HG03139 (cell line): ENCODE measurements at regions not wholly inside any gene's neighbourhood (a gene's known extent, or its start where the extent isn't known, plus 50 kb on each side); places are given as distances from the start of the nearest gene placed in this dataset.
A peak's percentile ranks its signal among the peaks of the same experiment; 100 is the strongest.

Source experiments
- ATAC-seq: cut with Tn5 transposase; IDR thresholded peaks from one replicate; pipeline ENCODE4 v1.9.1; 2021; ENCODE audit not compliant: unreplicated experiment

DNA sequence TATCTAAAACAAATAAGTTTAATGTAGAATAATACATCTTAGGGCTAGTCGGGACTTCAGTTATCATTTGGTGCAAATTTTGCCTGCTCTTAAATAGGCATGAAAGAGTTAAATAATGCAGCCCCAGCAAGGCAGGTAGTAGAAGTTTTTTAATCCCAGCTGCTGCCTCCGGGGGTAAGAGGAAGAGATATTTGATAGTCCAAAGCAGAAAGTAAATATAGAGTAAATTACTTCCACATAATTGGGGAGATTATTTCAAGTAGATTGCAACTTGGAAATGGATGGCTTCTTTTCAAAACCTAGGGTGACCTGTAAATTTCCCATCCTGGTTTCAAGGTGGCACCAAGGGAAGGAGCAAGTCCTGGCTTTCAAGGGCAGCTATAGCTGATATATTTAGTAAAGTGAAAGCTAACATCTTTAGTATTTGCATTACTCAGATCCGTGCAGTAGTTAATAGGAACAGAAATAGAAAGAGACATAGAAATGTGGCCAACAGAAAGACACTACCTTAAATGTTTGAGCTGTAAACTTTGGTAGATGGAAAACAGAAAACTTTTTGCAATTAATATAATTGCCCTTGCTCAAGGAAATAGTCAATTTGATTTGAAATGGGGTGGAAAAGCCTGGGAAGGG is 109.1 kb downstream of the LMO4 start:
- ATAC-seq = no peak

DNA sequence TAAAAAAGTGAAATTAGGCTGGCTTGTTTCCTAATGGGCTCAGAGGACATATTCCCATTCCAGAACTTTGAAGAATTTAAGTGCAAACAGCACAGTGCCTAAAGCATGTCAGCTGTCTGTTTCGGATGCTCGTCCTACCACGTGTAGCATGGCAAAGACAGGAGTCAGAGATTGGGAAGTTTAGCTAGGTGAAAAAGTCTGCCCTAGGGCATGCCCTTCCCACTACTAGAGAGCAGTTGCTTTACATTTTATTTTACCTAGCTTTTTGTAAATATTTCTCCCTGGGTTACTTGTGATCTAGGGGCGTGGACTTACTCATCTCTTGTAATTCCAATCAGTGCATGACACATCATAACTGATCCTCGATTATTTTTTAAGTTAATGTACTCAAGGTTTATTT is 111.1 kb downstream of the LMO4 start:
- ATAC-seq = no peak

DNA sequence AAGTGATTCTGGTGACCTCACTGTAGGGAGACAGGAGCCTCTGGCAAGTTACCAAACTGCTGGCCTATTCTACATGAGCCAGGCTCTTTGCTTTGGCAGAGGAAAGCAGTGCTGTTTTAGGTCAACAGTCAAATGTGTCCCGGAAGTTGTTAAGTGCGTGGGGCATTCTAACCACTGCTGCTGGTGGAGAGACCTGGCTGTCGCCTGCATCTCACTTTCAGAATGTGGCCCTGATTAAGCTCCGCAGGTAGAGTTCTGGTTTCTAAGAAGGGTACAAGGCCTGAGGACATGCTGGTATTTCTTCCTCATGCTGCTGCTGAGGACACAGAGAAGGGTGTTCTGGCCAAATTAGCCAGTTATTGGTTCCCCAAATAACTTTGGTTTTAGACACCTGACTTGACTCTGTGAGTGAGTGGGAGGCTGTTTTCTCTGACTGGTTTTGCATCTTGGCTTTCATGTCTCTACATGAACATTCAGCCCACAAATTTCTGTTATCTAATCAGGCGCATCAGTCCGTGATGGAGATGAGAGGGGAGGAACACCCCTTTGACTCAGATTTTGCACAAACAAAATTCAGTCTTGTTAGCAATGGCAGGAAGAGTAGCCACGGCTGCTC is 120.8 kb downstream of the LMO4 start:
- ATAC-seq = peak; percentile 88

DNA sequence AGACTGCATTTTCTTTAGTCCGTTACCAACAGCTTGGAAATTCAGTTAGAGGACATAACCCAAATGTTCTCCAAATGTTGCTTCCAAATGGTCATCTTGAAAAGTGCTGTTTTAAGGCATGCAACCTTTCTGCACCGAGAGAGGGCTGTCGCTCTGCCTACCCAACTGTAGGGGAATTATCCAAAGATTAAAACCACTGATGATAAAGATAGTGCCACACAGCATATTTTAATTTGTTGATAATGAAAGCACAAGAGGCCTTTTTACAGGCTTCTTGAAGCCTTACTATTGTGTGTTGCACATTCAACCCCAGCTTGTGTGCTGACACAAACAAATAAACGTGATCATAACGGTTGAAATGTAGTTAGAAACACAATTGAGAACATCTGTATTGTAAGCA is 121.5 kb downstream of the LMO4 start:
- ATAC-seq = no peak

DNA sequence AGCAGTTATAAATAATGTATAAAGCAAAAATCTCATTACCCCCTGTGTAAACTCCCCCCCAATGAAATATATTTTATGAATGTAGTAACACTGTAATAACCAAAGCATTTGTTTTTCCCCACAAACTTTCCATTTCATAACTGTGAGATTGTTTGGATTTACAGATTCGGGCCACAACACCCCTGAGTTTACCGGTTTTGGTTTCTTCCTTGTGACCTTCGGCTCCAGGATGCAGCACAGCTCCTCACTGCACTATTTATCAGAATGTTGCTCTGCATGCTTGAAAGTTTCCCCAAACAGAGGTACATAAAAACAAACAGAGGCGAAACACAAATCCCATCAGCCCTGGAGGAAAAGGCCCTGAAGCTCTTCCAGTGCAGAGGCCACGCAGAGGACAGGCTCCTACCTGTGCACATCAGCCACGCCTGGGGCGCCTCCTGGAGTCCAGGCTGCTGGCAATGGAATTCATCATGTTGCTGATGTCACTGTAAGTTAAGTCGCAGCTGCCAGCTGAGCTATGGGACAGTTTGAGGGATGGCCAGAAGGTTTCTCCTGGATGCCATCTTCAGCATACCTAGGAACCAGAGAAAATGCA is 122.0 kb downstream of the LMO4 start:
- ATAC-seq = no peak

DNA sequence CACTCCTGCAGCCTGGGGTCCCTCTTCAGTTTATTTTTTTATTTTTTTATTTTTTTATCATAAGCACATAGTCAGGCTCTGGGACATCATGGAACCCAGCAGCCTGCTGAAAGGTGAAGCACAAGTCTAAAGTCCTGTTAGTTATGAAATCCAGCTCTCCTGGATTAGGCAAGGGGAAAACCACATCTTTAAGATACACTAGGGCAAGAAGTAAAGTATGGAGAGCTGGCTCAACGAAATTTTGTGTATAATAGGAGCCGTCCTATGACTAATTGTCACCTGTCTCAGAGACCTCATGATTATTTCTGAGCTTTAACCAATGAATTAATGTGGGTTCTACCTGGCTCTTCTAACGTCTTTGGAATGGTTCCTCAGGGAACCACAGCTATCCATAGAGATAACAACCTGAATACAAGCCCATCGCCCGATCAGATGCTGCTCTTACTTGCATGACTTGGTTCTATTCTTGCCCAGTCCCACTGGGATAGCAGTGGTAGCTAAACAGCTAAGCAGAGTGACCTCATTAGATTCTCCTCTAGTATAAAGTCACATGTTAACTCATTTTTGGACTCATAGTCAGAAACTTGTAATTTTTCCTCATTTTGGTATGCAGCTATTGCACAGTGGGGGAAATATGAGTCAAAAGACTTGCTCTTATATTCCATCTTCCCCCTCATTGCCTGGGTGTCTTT is 122.7 kb downstream of the LMO4 start:
- ATAC-seq = no peak

DNA sequence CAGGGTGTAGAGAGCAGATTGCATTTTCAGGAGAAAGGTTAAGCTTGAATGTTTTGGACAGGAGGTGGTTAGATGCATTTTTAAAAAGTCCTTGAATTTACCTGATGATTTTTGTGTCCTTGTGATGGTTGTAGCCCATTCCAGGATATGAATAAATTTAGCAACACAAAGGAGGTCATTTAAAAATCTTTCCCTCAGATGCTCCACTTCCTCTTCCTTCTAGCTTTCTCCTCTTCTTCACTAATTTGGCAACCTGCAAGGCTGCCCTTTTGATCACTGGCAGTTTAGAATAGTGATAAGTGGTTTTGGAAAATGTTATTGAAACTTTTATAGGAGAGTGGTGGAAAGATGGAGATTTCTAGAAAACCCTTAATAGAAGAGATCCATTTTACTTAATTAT is 124.0 kb downstream of the LMO4 start:
- no peak for ATAC-seq

DNA sequence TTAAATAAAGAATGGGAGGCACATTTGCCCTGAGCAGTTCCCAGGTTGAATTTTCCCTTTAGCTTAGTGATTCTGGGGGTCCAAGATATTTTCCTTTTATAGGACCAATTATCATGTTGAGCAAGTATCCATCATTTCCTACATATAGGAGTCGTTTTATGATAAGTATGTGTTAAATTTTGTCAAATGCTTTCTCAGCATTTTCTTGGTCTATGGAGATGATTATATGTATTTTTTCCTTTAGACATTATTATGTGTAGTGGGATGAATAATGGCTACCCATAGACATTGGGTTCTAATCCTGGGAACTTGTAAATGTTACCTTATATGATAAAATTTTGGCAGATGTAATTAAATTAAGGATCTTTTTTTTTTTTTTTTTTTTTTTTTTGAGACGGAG is 128.7 kb downstream of the LMO4 start:
- no peak for ATAC-seq

DNA sequence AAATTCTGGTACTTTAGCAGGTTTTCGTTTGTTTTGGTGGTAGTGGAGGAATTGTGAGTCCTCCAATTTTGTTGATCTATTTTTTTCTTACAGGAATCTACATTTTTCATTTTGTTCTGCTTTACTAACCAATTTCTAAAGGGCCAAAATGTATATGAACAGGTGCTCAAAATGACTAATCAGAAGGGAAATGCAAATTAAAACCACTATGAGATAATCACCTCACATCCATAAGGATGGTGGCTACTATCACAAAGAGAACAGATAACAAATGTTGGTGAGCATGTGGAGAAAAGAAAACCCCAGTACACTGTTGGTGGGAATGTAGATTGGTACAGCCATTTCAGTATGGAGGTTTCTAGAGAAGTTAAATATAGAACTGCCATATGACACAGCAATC is 134.2 kb downstream of the LMO4 start:
- ATAC-seq = no peak

DNA sequence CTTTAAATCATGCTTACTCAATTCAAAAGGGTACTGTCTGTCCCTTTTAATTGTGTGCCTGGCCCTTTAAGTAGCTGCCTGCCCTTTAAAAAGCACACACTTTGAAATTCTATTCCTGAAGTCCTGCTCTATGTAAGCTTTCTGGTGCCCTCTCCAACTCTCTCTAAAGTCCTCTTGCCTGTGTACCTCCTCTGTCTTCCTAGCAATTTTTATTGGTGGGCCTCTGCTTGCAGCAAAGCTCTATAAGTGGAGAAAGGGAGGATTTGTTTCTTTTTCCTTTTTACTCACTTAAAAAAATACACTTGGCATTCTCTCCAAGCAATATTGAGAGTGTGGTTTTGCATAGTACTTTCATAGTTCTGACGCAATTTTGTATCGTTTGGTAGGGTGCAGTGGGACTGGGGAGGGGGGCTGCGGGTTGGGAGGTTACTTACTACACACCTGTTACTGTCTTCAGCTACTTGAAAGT is 135.4 kb downstream of the LMO4 start:
- peak; percentile 52 for ATAC-seq

DNA sequence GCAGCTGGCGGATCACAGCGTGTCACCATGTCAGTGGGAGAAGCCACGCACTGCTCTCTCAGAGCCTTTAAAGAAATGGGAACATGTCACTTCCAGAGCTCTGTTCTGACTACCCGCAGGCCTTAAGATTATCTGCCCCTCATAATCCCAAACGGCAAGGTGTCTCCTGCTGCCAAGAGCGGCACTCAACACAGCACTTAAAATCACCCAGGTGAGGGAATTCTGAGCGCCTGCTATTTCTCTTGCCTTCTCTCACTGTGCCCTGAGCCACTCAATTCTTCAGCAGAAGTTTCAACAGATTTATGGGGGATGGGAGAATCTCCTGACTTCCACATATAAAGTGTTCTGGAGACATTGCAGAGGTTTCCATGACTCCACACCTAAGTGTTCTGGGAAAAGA is 137.9 kb downstream of the LMO4 start:
- ATAC-seq = no peak

DNA sequence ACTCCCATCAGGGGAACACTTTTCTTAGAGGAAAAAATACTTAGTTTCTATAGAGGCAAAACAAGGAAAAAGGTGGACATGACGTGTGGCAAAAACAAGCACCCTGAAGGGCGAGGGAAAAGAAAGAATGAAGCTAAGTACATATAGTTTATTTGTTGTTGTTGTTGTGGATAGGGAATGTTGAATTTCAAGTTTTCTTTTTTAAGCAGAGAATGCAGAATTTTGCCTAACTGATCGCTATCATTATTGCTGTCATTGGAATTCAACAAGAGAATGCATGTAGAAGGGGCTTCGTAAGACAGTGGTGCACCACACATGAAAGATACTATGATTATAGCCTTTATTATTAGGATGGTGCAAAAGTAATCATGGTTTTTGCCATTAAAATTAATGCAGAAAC is 144.0 kb downstream of the LMO4 start:
- no peak for ATAC-seq

DNA sequence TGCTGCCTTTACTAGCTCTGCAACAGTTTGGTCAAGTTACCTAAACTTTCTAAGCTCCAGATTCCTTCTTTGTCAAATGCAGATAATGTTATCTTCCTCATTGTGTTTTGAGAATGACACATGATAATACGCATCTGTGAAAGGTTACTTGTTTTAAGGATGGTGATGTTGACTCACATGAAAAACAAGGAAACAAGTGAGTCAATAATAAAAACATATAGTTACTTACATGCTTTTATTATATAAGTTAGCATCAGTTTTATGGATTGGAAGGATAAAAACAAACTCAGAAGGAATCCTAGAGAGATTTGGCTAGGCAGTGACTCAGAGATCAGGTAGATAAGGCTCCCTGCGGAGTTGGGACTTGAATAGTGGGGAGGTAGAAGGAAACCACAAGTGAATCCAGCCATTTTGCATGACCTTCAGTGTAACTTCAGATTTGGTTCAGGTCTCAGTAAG is 144.6 kb downstream of the LMO4 start:
- no peak for ATAC-seq

DNA sequence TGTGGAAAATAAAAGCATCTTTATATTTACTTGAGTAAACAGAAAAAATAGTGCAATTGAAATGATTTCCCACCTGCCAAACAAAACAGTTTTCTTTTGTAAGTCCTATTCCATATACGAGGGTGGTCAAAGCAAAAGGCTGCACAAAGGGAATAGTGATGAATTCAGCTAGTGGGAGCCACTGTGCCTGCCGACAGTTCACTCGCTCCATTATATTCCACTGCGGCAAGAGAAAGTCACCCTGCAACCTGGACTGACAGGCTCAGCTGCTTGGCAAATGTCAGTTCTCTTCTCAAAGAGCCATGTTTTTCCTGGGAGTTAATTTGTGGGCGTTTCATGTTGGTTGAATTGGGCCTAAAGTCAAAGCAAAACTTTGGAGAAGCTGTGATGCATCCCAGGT is 145.4 kb downstream of the LMO4 start:
- no peak for ATAC-seq

DNA sequence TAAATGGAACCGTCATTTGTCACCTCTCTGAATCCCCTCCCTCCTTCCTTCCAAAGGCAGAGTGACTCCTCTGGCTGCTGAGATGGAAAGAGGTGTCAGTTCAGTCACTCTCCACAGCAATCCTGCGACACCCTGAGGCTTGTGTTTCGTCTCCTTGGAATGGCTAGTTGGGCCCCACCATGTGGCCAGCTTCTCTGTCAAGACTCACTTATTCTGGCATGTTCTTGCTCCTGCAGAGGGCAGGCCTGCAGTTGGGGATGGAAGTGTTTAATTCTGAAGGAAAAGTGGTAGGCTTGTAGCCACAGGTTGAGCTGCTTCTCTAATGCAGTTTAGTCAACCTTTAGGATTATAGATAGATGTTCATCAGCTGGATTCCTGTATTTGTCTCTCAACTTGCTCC is 149.6 kb downstream of the LMO4 start:
- ATAC-seq = no peak

DNA sequence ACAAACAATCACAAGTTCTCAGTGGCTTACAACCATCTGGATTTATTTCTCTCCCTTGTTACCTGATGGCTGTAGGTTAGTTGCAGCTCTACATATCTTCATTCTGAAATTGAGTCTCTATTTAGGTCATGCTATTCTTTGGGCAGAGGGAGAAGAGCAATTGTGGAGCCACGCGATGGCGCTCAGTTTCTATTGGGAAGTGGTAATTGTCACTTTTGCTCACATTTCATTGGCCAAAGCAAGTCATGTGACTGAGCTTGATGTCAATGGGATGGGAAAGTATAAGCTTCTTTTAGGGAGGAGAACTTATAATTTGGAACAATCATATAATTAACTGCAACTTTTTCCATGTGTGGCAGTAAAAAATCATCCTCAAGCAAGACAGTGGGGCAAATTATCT is 166.5 kb downstream of the LMO4 start:
- ATAC-seq = no peak

DNA sequence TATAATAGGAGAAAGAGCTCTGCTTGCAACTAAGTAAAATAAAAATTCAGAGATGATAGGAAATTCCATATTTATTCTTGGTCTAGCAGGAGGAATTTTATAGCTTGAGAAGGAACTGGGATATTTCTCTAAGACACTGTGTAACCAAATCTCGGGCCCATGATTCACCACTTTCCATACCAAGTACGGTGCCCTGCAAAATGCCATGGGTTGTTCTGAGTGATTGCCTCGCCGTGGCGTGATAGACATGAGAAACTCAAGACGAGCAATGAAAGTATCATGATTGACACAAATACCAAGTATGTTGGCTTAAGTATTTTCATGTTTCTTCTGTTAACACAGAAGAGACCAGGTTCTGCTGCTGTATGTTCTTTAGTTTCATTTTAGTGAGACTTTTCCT is 167.2 kb downstream of the LMO4 start:
- ATAC-seq = no peak

DNA sequence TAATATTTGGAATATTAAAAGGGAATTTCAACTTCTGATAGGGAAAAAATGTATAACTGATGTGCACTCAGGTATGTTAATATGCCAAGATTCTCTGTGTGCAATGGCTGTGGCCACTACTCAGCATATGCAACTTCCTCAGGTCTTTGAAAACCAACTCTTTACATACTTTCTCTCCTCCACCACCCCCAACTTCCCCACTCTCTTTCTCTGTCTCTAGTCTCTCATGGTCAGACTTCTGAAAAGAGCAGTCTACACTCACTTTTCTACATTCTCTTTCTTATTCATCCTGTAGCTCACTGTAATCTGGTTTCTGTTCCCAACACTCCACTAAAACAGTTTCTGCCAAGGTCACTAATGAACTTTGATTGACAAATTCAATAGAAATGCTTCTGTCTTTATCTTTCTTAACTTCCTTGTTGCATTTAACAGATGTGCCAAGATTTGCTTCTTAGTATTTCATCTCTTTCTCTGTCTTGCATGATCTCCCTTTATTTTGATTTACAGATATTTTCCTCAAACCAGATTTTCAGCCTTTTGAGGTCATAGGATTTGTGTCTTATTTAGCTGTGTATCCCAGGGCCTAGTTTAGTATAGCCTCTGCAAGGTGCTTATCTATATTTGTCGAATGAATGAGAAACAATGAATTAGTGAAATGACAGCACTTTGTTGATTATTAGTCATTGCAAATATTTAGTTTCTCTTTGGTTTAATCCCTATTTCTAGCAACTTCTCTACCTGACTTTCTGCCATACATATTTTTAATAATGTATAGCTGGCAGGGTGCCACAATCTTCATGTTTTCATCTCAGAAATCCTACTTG is 168.9 kb downstream of the LMO4 start:
- ATAC-seq = no peak

DNA sequence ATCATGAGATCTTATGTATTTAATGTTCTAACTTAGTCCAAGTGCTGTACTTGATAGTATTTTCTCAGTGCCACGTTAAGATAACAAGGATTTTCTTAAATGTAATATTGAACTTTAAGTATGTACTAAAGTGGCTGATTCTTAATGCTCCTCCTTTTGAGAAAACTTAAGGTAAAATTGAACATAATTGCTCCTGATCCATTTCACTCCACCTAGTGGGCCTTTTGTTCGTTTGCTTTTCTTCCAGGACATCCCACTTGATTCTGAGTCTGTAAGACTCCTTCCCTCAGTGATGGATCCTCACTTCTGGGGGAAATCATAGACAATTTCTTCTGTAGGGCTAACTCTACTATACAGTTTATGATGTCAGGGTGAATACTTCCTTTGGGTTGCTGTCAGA is 173.1 kb downstream of the LMO4 start:
- ATAC-seq = no peak

DNA sequence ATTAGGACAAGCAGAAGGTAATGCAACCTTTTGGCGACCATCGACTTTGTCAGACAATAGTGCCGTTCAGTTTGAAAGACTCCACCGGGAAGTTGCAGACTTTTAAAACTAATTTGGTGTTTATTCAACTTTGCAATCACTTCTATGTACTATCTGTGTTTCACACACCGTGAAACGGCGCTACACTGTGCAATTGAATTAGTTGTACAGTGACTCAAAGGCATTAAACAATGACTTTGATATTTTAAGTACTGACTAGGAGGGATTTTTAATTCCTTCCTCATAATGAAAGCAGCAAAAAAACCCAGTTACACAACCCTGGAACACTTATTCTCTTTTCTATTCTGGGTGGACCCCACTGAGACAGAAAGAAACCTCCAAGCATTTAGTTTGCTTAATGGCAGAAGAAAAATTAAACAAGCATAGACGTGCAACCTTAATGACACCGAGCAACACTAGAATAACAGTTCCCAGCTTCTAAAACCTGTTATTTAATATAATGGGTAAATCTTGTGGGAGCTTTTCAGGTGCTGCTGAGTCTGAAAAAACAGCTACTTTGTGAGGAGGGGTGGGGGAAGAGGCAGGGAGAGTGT is 176.8 kb downstream of the LMO4 start:
- ATAC-seq = no peak

DNA sequence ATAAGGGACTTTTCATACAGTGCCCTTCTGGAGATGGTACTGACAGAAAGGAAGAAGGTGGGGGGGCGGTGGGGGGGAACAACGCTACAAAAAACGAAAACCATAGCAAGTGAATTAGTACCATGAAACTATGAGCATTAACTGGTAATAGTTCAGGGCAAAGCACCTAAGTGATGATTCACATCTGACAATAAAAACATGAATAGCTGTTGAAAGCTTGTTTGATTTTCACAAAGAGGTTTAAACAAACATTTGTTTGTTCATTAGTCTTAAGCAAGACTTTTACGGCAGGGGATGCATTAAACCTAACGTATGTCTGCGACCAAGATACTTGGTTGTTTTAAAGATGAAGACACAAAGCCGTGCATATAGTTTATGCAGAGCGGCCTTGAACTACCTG is 177.5 kb downstream of the LMO4 start:
- ATAC-seq = no peak
